Suppressor macrophage treated with lipopolysaccharide for 4 hours (primary cell): ENCODE measurements at regions not wholly inside any gene's neighbourhood (a gene's known extent, or its start where the extent isn't known, plus 50 kb on each side); places are given as distances from the start of the nearest gene placed in this dataset.
"Not testable (repeated sequence)": the region's sequence is repeated elsewhere in the genome, so short reads cannot be mapped to it uniquely, and the experiment has no call there.

Experiments used
- DNase-seq: peaks from one replicate; pipeline ENCODE4 v3.0.0-alpha.2; 2020

- DNase-seq = not testable (repeated sequence)
Observed at GRCh38 chr4:186847429-186848131, 123.9 kb upstream of the FAT1 start.

DNA sequence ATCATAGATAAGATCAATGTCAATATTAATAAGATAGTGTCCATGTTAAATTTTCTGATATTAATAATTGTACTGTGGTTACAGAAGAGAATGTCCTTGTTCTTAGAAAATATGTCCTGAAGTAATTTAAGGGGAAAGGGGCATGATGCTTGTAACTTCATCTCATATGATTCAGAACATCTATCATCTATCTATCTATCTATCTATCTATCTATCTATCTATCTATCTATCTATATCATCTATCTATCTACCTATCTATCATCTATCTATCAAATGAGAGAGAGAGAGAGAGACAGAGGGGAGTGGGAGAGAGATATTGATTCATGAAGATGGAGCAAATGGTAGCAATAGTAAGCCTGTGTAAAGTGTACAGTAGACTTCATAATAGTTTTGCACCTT is 124.8 kb upstream of the FAT1 start:
- no peak for DNase-seq

DNA sequence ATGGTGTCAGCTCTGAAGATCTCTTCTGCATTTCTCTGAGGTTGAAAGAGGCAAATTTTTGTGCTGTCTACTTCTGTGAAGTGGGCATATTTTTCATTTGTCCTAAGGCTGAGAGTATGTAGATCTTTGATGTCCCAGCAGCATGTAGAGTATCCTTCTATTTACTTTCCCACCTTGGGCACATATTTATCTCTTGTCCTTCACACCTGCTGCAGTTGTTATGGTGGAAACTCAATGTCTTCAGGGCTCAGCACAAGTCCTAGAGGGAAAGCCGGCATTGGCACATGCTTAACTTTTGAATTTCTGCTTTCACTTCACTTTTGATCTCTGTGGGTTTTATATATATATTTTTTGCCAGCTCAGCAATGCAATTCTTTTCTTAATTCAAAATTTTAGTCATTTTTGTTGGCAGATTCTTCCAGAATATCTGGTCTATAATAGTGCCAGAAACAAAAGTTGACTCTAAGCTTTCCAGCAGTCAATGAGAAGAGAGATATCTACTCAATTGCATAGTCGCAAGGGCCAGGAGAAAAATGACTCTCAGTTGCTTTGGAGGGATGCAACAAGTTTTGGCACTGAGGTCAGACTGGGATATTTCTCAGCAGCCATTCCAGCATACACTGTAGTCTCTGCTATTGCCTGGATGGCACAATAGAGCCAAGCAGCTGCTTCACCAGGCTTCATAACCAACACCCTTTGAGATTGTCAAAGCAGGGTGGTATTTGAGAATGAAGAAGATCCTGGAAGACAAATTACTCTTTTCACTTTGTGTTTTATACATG is 127.8 kb upstream of the FAT1 start:
- no peak for DNase-seq

DNA sequence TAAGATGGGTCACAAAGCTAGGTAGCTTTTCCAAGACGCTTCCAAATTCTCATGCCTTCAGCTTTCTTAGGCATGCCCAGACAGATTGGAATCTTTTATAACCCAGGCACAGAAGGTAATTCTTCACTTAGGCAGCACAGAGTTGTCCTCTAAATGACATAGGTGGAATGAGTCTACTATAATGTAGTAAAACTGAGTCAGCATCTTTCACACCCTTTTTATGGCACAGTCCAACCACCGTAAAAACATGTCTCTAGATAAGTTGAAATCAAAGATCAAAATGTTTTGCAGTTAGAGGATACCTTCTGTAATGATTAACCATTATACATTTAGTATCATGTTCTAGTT is 128.4 kb upstream of the FAT1 start:
- DNase-seq = no peak

GRCh38 chr4:186852964-186853391 is 129.3 kb upstream of the FAT1 start:
- DNase-seq = no peak

DNA sequence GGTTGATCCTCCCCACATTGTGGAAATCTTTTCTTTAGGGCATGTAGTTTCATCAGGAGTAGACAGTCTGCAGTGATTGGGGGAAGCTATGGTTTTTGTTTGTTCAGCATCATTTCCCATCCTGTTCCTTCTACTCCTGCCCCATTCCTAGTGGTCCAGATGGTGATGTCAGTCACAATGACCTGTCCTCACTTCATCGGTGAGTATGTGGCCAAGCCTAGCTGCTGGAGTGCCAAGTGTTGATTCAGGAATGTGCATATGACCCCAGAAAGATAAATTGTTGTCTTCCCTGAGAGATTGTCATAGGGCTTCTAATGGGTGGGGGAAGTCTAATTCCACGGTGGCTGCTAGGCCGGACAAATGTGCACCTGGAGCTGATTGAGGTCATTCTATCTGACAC is 130.6 kb upstream of the FAT1 start:
- no peak for DNase-seq

DNA sequence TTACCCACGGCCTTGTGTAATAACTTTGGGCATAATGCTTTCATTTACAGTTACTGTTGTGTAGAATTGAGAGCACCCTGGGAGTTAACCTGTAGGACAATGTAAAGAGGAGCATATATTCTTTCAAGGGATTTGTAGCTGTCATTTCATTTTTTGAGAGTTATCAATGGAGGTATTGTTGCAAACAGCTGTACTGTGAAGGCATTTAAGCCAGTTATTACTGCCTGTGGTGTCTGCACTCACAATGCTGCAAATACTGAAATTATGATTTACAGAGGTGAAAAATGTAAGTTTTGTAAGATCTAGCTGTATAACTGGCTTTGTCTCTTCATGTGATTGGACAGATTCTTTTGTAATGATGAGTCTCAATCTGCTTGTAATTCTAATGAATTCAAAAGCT is 131.5 kb upstream of the FAT1 start:
- no peak for DNase-seq

GRCh38 chr4:186857793-186858192 is 134.1 kb upstream of the FAT1 start:
- no peak for DNase-seq

GRCh38 chr4:186858355-186858754 is 134.7 kb upstream of the FAT1 start:
- no peak for DNase-seq

DNA sequence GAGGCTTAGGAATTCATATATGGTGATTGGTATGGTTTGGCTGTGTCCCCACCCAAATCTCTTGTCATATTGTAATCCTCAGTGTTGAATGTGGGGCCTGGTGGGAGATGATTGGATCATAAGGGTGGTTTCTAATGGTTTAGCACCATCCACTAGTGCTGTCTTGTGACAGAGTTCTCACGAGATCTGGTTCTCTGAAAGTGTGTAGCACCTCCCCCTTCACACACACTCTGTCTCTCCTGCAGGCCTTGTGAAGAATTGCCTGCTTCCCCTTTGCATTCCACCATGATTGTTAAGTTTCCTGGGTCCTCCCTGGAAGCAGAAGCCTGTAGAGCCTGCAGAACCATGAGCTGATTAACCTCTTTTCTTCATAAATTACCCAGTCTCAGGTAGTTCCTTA is 135.8 kb upstream of the FAT1 start:
- no peak for DNase-seq

DNA sequence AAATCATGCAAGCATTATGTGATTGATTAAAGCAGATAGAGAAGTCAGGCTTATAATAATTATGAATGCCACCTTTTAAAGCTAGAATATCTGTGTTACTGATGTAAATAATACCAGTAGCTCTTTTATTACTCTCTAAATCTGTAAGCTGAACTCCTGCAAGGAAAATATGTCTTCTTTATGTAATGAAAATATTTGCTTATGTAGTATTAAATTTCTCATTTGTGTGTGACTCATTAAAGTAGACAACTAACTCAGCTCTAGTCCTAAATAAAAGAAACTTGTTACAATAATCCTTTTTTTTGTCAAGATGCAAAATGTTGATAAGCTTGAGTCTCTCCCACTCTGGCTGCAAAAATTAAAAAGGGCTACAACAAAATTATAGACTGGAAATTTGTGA is 137.7 kb upstream of the FAT1 start:
- DNase-seq = no peak

- DNase-seq = no peak
Observed at GRCh38 chr4:186871856-186872255, 148.2 kb upstream of the FAT1 start.

DNA sequence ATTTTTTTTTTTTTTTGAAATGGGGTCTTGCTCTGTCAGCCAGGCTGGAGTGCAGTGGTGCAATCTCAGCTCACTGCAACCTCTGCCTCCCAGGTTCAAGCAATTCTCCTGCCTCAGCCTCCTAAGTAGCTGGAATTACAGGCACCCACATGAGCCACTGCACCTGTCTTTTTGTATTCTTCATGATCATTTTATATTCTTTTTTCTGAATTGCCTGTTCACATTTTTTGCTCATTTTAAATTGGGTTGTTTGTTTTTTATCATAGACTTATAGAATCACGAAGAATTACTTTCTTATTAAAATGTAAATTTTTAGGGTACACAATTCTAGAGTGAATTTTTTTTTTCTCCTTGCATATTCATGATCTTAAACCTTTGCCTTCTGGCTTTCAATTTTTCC is 149.4 kb upstream of the FAT1 start:
- DNase-seq = not testable (repeated sequence)

DNA sequence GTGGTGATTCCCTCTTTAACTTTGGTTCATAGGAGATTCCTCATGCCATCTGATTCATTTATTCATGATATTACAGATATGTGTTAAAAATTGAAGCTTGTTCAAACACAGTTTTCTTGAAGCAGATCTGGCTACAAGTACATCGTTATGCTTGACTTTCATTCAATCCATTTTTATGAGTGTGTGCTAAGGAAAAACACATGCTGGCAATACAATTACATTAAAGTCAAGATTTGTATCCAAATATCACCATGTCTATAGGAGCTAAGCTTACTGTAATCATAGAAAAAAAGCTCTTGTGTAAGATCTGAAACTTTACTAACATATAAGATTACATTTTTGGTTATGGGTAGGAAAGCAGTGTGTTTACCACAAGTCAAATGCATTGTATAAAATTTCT is 151.8 kb upstream of the FAT1 start:
- no peak for DNase-seq

GRCh38 chr4:186876961-186877626 is 153.4 kb upstream of the FAT1 start:
- DNase-seq = no peak

DNA sequence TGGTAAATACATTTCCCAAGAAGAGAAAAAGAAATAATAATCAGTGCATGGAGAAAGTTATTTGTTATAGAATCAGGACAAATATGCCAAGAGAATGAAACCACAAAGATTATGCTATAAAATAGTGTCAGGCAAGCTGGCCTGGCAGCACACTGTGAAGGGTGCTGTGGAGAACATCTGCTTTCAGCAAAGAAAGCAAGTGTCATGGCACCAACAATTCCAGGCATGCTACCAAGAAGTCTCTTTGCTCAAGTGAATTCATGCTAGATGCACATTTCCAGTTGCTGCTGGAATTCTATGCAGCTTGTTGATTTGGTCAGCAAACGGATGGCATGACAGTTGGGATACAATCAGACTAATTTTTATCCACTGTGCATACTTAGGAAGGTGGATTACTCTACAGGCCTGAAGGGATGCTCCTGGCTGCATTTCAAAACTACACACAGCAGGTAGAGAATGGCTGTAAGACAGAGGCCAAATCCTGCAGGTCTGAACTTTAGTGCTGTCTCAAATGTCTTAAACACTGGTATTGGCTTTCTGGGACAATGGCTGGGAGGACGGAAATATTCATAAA is 154.6 kb upstream of the FAT1 start:
- DNase-seq = no peak

DNA sequence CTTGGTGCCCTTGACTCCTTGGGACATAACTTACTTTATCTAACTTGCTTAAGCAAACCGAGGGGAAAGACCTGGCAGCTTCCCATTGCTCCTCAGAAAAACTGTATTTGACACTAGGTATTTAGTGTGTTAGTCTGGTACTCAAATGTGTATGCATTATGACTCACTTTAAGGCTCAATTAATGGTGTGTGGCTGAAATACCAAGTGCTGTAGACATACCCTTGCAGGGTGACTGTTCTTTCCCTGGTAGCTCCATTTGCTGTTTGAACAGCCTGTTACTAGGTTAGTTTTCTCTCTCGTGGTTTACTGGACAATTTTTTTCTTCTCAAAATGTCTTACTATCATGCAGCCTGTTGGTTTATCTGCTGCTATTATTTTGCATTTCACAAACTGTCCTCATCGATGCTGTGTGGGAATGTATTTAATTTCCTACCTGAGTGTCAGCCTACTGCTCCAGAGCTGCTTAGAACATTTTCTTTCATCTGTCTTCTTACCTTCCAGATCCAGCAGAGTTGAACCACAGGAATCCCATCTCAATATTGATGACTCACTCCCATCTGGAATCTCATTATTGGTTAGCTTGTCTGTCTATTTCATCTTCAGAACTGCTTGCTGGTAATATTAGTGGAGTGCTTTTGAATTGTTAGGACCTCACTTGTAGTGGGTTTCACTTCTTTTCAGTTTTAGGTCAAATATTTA is 158.0 kb upstream of the FAT1 start:
- DNase-seq = no peak

GRCh38 chr4:186882293-186882692 is 158.6 kb upstream of the FAT1 start:
- DNase-seq = no peak

- no peak for DNase-seq
Observed at GRCh38 chr4:186885289-186885688, 161.6 kb upstream of the FAT1 start.

DNA sequence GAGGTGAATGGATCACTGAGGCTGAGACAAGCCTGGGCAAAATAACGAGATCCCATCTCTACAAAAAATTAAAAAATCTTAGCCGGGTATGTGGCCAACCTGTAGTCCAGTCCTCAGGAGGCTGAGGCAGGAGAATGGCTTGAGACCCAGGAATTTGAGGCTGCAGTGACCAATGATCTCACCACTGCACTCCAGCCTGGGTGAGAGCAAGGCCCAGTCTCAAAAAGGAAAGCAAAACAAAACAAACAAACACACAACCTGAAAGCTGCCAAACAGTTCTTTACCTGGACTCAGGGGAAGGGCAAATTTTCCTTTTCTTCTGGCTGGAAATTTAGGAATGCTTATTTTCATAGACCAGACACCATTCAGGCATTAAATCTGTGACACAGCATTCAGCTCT is 163.1 kb upstream of the FAT1 start:
- no peak for DNase-seq

GRCh38 chr4:186887291-186887700 is 163.6 kb upstream of the FAT1 start:
- no peak for DNase-seq

GRCh38 chr4:186887752-186888151 is 164.1 kb upstream of the FAT1 start:
- DNase-seq = no peak
